ENCODE measurements at regions not wholly inside any gene's neighbourhood (a gene's known extent, or its start where the extent isn't known, plus 50 kb on each side); places are given as distances from the start of the nearest gene placed in this dataset.

GRCh38 chr10:81569488-81569887 is 305.5 kb upstream of the NRG3 start:
- DNase-seq: peak in 1 of 2 donors; percentile 42
- Histone ChIP-seq H3K36me3 (no peaks in the 10 kb centered on the region), H3K27ac (no peak overlapping the region), H3K4me1 (no peaks in the 10 kb centered on the region), H3K9me3 (peaks cover 0 to 6% (median 0%) of the 10 kb centered on the region in 4 donors), H3K27me3 (no peaks in the 10 kb centered on the region), H3K4me3 (no peak overlapping the region)
- TF ChIP-seq EP300 (IDR thresholded peaks at IDR 0.05): no peak
- no peak for TF ChIP-seq POLR2A (IDR thresholded peaks at IDR 0.05)
- no peak for TF ChIP-seq CTCF (IDR thresholded peaks at IDR 0.05)
- TF ChIP-seq POLR2AphosphoS5 (IDR thresholded peaks at IDR 0.05): no peak
- ATAC-seq (ENCODE audit: low FRiP score in 2 of 2): peak; percentile 12 to 37
- WGBS, 2 donors: 93% methylated on average over 5 of the region's 5 CpGs; no CpG with 5 or more reads in 1 of the 2 donors

- Histone ChIP-seq H3K27ac (no peak overlapping the region), H3K9me3 (peaks cover 0 to 6% (median 0%) of the 10 kb centered on the region in 4 donors), H3K4me3 (no peak overlapping the region), H3K4me1 (no peaks in the 10 kb centered on the region), H3K36me3 (no peaks in the 10 kb centered on the region), H3K27me3 (no peaks in the 10 kb centered on the region)
- ATAC-seq (ENCODE audit: low FRiP score in 2 of 2) (peak; percentile 45 to 49), DNase-seq (peak in 1 of 2 donors; percentile 45)
- TF ChIP-seq POLR2A (IDR thresholded peaks at IDR 0.05): no peak
- no peak for TF ChIP-seq POLR2AphosphoS5 (IDR thresholded peaks at IDR 0.05)
- no peak for TF ChIP-seq CTCF (IDR thresholded peaks at IDR 0.05)
- 87 to 89% methylated on average over 3 of the region's 3 CpGs for WGBS, 2 donors
Observed at GRCh38 chr10:81570349-81570748, 304.6 kb upstream of the NRG3 start.

- 90 to 97% methylated on average over 3 to 20 of the region's 21 CpGs for WGBS, 2 donors
- Histone ChIP-seq H3K27ac (no peak overlapping the region), H3K4me1 (no peaks in the 10 kb centered on the region), H3K27me3 (no peaks in the 10 kb centered on the region), H3K4me3 (no peak overlapping the region), H3K9me3 (peaks cover 0 to 6% (median 0%) of the 10 kb centered on the region in 4 donors), H3K36me3 (no peaks in the 10 kb centered on the region)
- no peak for TF ChIP-seq POLR2AphosphoS5 (IDR thresholded peaks at IDR 0.05)
- no peak for TF ChIP-seq CTCF (IDR thresholded peaks at IDR 0.05)
- no peak for TF ChIP-seq POLR2A (IDR thresholded peaks at IDR 0.05)
- no peak for TF ChIP-seq EP300 (IDR thresholded peaks at IDR 0.05)
- DNase-seq (peak in 1 of 2 donors; percentile 51), ATAC-seq (ENCODE audit: low FRiP score in 2 of 2) (peak; percentile 17 to 57)
Observed at GRCh38 chr10:81570878-81571794, 303.9 kb upstream of the NRG3 start.

GRCh38 chr10:81575036-81575435 is 300.0 kb upstream of the NRG3 start:
- Histone ChIP-seq H3K4me1 (no peaks in the 10 kb centered on the region), H3K36me3 (no peaks in the 10 kb centered on the region), H3K27me3 (no peaks in the 10 kb centered on the region), H3K9me3 (peaks cover 0 to 6% (median 2%) of the 10 kb centered on the region in 4 donors), H3K4me3 (no peak overlapping the region), H3K27ac (no peak overlapping the region)
- TF ChIP-seq CTCF (IDR thresholded peaks at IDR 0.05) (no peak), EP300 (IDR thresholded peaks at IDR 0.05) (no peak), POLR2AphosphoS5 (IDR thresholded peaks at IDR 0.05) (no peak), POLR2A (IDR thresholded peaks at IDR 0.05) (no peak)
- no peak for ATAC-seq (ENCODE audit: low FRiP score in 2 of 2)
- DNase-seq: no peak
- 81 to 83% methylated on average over 3 of the region's 3 CpGs for WGBS, 2 donors
